ENCODE measurements at regions not wholly inside any gene's neighbourhood (a gene's known extent, or its start where the extent isn't known, plus 50 kb on each side); places are given as distances from the start of the nearest gene placed in this dataset.

- intact Hi-C loops (cut with micrococcal nuclease) = no loop called here
- Histone ChIP-seq H3F3A (ENCODE audit: low read length, unreplicated experiment) (no peaks in the 10 kb centered on the region), H2AFZ (ENCODE audit: low read length) (no peak overlapping the region), H3K4me3 (ENCODE audit: low read length) (no peak overlapping the region), H3K27ac (ENCODE audit: low read length) (no peak overlapping the region), H3K4me1 (ENCODE audit: insufficient read depth, low read length) (peaks cover 19% of the 10 kb centered on the region), H4K20me1 (ENCODE audit: low read length) (no peaks in the 10 kb centered on the region), H3K9me2 (replicated peaks; ENCODE audit: low read length) (no peaks in the 10 kb centered on the region), H3K79me2 (ENCODE audit: low read length) (no peaks in the 10 kb centered on the region), H3K27me3 (ENCODE audit: low read length) (no peaks in the 10 kb centered on the region), H3K9me3 (ENCODE audit: low read length) (no peaks in the 10 kb centered on the region), H3K4me2 (ENCODE audit: low read length) (no peak overlapping the region), H3K9ac (ENCODE audit: low read length) (no peak overlapping the region), H3K36me3 (ENCODE audit: low read depth, low read length) (no peaks in the 10 kb centered on the region)
- ChIA-PET POLR2A (ENCODE audit: unreplicated experiment) (no interaction called here), CTCF (no interaction called here)
- no peak for DNase-seq
- TF ChIP-seq EZH2phosphoT487 (IDR thresholded peaks at IDR 0.05; ENCODE audit: borderline replicate concordance, low read length) (no peak), EZH2 (IDR thresholded peaks at IDR 0.05; ENCODE audit: low read length, unreplicated experiment) (no peak), CTCF (conservative IDR thresholded peaks at IDR 0.05; ENCODE audit: low read depth, low read length) (no peak)
- BruUV-seq (replicated peaks) = no TSS peak
- no peak for ATAC-seq
Measured at GRCh38 chr7:432256-432655, 87.4 kb downstream of the PDGFA start.

- Histone ChIP-seq H3K27me3 (ENCODE audit: low read length) (no peaks in the 10 kb centered on the region), H3K4me1 (ENCODE audit: insufficient read depth, low read length) (peaks cover 19% of the 10 kb centered on the region), H3F3A (ENCODE audit: low read length, unreplicated experiment) (no peaks in the 10 kb centered on the region), H4K20me1 (ENCODE audit: low read length) (no peaks in the 10 kb centered on the region), H3K4me2 (ENCODE audit: low read length) (no peak overlapping the region), H3K79me2 (ENCODE audit: low read length) (no peaks in the 10 kb centered on the region), H3K9me3 (ENCODE audit: low read length) (no peaks in the 10 kb centered on the region), H3K9me2 (replicated peaks; ENCODE audit: low read length) (no peaks in the 10 kb centered on the region), H3K27ac (ENCODE audit: low read length) (no peak overlapping the region), H3K4me3 (ENCODE audit: low read length) (no peak overlapping the region), H3K9ac (ENCODE audit: low read length) (no peak overlapping the region), H3K36me3 (ENCODE audit: low read depth, low read length) (no peaks in the 10 kb centered on the region), H2AFZ (ENCODE audit: low read length) (no peak overlapping the region)
- DNase-seq (no peak), ATAC-seq (no peak)
- BruUV-seq (replicated peaks) = no TSS peak
- no peak for TF ChIP-seq EZH2 (IDR thresholded peaks at IDR 0.05; ENCODE audit: low read length, unreplicated experiment)
- no peak for TF ChIP-seq CTCF (conservative IDR thresholded peaks at IDR 0.05; ENCODE audit: low read depth, low read length)
- no peak for TF ChIP-seq EZH2phosphoT487 (IDR thresholded peaks at IDR 0.05; ENCODE audit: borderline replicate concordance, low read length)
- CTCF ChIA-PET = no interaction called here
- POLR2A ChIA-PET (ENCODE audit: unreplicated experiment) = no interaction called here
- intact Hi-C loops (cut with micrococcal nuclease) = no loop called here
Measured at GRCh38 chr7:432933-433332, 86.7 kb downstream of the PDGFA start.

- CTCF ChIA-PET = no interaction called here
Measured at GRCh38 chr7:433558-433957, 86.1 kb downstream of the PDGFA start.

More at GRCh38 chr7:433558-433957, 86.1 kb downstream of the PDGFA start:
- Histone ChIP-seq H3K27ac (ENCODE audit: low read length) (no peak overlapping the region), H3K4me3 (ENCODE audit: low read length) (no peak overlapping the region), H3K27me3 (ENCODE audit: low read length) (no peaks in the 10 kb centered on the region), H3K9ac (ENCODE audit: low read length) (no peak overlapping the region), H3F3A (ENCODE audit: low read length, unreplicated experiment) (no peaks in the 10 kb centered on the region), H4K20me1 (ENCODE audit: low read length) (no peaks in the 10 kb centered on the region), H3K79me2 (ENCODE audit: low read length) (no peaks in the 10 kb centered on the region), H3K36me3 (ENCODE audit: low read depth, low read length) (no peaks in the 10 kb centered on the region), H2AFZ (ENCODE audit: low read length) (no peak overlapping the region), H3K9me2 (replicated peaks; ENCODE audit: low read length) (no peaks in the 10 kb centered on the region), H3K9me3 (ENCODE audit: low read length) (no peaks in the 10 kb centered on the region), H3K4me2 (ENCODE audit: low read length) (no peak overlapping the region), H3K4me1 (ENCODE audit: insufficient read depth, low read length) (peaks cover 19% of the 10 kb centered on the region)
- no peak for TF ChIP-seq CTCF (conservative IDR thresholded peaks at IDR 0.05; ENCODE audit: low read depth, low read length)
- TF ChIP-seq EZH2phosphoT487 (IDR thresholded peaks at IDR 0.05; ENCODE audit: borderline replicate concordance, low read length) = no peak
- TF ChIP-seq EZH2 (IDR thresholded peaks at IDR 0.05; ENCODE audit: low read length, unreplicated experiment) = no peak
- no TSS peak for BruUV-seq (replicated peaks)
- ATAC-seq (no peak), DNase-seq (no peak)
- intact Hi-C loops (cut with micrococcal nuclease) = no loop called here
- POLR2A ChIA-PET (ENCODE audit: unreplicated experiment) = no interaction called here
